ENCODE measurements at regions not wholly inside any gene's neighbourhood (a gene's known extent, or its start where the extent isn't known, plus 50 kb on each side); places are given as distances from the start of the nearest gene placed in this dataset.

- H3K4me3 Mint-ChIP-seq, result no peak overlapping the region
- Histone ChIP-seq H3K27ac (ENCODE audit: low read length) (no peak overlapping the region), H3K36me3 (ENCODE audit: control insufficient read depth in 2 of 2, extremely low read depth in 1 of 2, insufficient read depth in 1 of 2, low read length in 1 of 2) (no peaks in the 10 kb centered on the region), H3K9me3 (no peaks in the 10 kb centered on the region), H3K4me1 (ENCODE audit: control insufficient read depth in 1 of 2, extremely low read depth in 1 of 2, insufficient read depth in 2 of 2, low read length in 2 of 2) (no peaks in the 10 kb centered on the region), H3K27me3 (replicated peaks in 1 of 2; ENCODE audit: control insufficient read depth in 2 of 2, extremely low read depth in 1 of 2, insufficient read depth in 2 of 2, low read length in 1 of 2) (no peaks in the 10 kb centered on the region), H3K4me3 (ENCODE audit: control insufficient read depth in 1 of 2, extremely low read depth in 1 of 2, low read length in 1 of 2) (no peak overlapping the region)
- H3K27ac Mint-ChIP-seq, result no peak overlapping the region
- peaks cover 3 to 4% (median 4%) of the 10 kb centered on the region in 3 donors for H3K9me3 Mint-ChIP-seq
- CTCF ChIA-PET, result no interaction called here
- DNase-seq, result no peak
- H3K4me1 Mint-ChIP-seq, result no peaks in the 10 kb centered on the region
- no peaks in the 10 kb centered on the region for H3K36me3 Mint-ChIP-seq
- no peaks in the 10 kb centered on the region for H3K27me3 Mint-ChIP-seq
- no peak for ATAC-seq (replicated peaks in 1 of 4)
- 35% methylated on average over 2 of the region's 7 CpGs for WGBS (ENCODE audit: insufficient coverage)
- POLR2A ChIA-PET, result no interaction called here
These were observed 495.1 kb upstream of the TCF4 start for GRCh38 chr18:56083097-56083521.

GRCh38 chr18:56076723-56077122, 488.7 kb upstream of the TCF4 start:
- Histone ChIP-seq H3K27me3 (replicated peaks in 1 of 2; ENCODE audit: control insufficient read depth in 2 of 2, extremely low read depth in 1 of 2, insufficient read depth in 2 of 2, low read length in 1 of 2) (no peaks in the 10 kb centered on the region), H3K27ac (ENCODE audit: low read length) (no peak overlapping the region), H3K9me3 (no peaks in the 10 kb centered on the region), H3K36me3 (ENCODE audit: control insufficient read depth in 2 of 2, extremely low read depth in 1 of 2, insufficient read depth in 1 of 2, low read length in 1 of 2) (no peaks in the 10 kb centered on the region), H3K4me1 (ENCODE audit: control insufficient read depth in 1 of 2, extremely low read depth in 1 of 2, insufficient read depth in 2 of 2, low read length in 2 of 2) (no peaks in the 10 kb centered on the region), H3K4me3 (ENCODE audit: control insufficient read depth in 1 of 2, extremely low read depth in 1 of 2, low read length in 1 of 2) (no peak overlapping the region)
- whole genome bisulfite sequencing (ENCODE audit: insufficient coverage), result no CpG with 5 or more reads among the region's 1 CpG
- DNase-seq (no peak), ATAC-seq (replicated peaks in 1 of 4) (no peak)
- Mint-ChIP-seq H3K36me3 (no peaks in the 10 kb centered on the region), H3K27me3 (no peaks in the 10 kb centered on the region), H3K4me1 (no peaks in the 10 kb centered on the region), H3K4me3 (no peak overlapping the region), H3K27ac (no peak overlapping the region), H3K9me3 (peaks cover 5 to 9% (median 7%) of the 10 kb centered on the region in 3 donors)
- ChIA-PET CTCF (interaction anchor here in 1 of 2 donors (0.6 kb wide), 1 partner anchor 201 kb away, joined by 3 read pairs; no protein-coding TSS in a partner anchor), POLR2A (no interaction called here)

GRCh38 chr18:56068701-56069100, 480.7 kb upstream of the TCF4 start:
- Mint-ChIP-seq H3K4me3 (no peak overlapping the region), H3K27ac (no peak overlapping the region), H3K9me3 (peaks cover 0 to 7% (median 6%) of the 10 kb centered on the region in 3 donors), H3K4me1 (no peaks in the 10 kb centered on the region), H3K36me3 (no peaks in the 10 kb centered on the region), H3K27me3 (no peaks in the 10 kb centered on the region)
- Histone ChIP-seq H3K4me3 (ENCODE audit: control insufficient read depth in 1 of 2, extremely low read depth in 1 of 2, low read length in 1 of 2) (no peak overlapping the region), H3K4me1 (ENCODE audit: control insufficient read depth in 1 of 2, extremely low read depth in 1 of 2, insufficient read depth in 2 of 2, low read length in 2 of 2) (no peaks in the 10 kb centered on the region), H3K36me3 (ENCODE audit: control insufficient read depth in 2 of 2, extremely low read depth in 1 of 2, insufficient read depth in 1 of 2, low read length in 1 of 2) (no peaks in the 10 kb centered on the region), H3K27me3 (replicated peaks in 1 of 2; ENCODE audit: control insufficient read depth in 2 of 2, extremely low read depth in 1 of 2, insufficient read depth in 2 of 2, low read length in 1 of 2) (no peaks in the 10 kb centered on the region), H3K27ac (ENCODE audit: low read length) (no peak overlapping the region), H3K9me3 (no peaks in the 10 kb centered on the region)
- ATAC-seq (replicated peaks in 1 of 4) (no peak), DNase-seq (no peak)
- ChIA-PET POLR2A (no interaction called here), CTCF (no interaction called here)
- no CpG with 5 or more reads among the region's 5 CpGs for WGBS (ENCODE audit: insufficient coverage)

GRCh38 chr18:56067969-56068671, 480.1 kb upstream of the TCF4 start:
- POLR2A ChIA-PET, result no interaction called here

GRCh38 chr18:56067214-56067894, 479.4 kb upstream of the TCF4 start:
- ChIA-PET CTCF (no interaction called here), POLR2A (no interaction called here)
- H3K27me3 ChIP-seq (replicated peaks in 1 of 2; ENCODE audit: control insufficient read depth in 2 of 2, extremely low read depth in 1 of 2, insufficient read depth in 2 of 2, low read length in 1 of 2), result no peaks in the 10 kb centered on the region
- ATAC-seq (replicated peaks in 1 of 4), result no peak
- no peaks in the 10 kb centered on the region for H3K4me1 ChIP-seq (ENCODE audit: control insufficient read depth in 1 of 2, extremely low read depth in 1 of 2, insufficient read depth in 2 of 2, low read length in 2 of 2)
- Mint-ChIP-seq H3K4me3 (no peak overlapping the region), H3K4me1 (no peaks in the 10 kb centered on the region), H3K27me3 (no peaks in the 10 kb centered on the region), H3K27ac (no peak overlapping the region), H3K36me3 (no peaks in the 10 kb centered on the region), H3K9me3 (peaks cover 0 to 7% (median 6%) of the 10 kb centered on the region in 3 donors)
- no peak for DNase-seq
- WGBS (ENCODE audit: insufficient coverage), result no CpG with 5 or more reads among the region's 7 CpGs
- no peaks in the 10 kb centered on the region for H3K9me3 ChIP-seq
- no peak overlapping the region for H3K27ac ChIP-seq (ENCODE audit: low read length)
- H3K4me3 ChIP-seq (ENCODE audit: control insufficient read depth in 1 of 2, extremely low read depth in 1 of 2, low read length in 1 of 2), result no peak overlapping the region
- H3K36me3 ChIP-seq (ENCODE audit: control insufficient read depth in 2 of 2, extremely low read depth in 1 of 2, insufficient read depth in 1 of 2, low read length in 1 of 2), result no peaks in the 10 kb centered on the region

More at GRCh38 chr18:56067969-56068671, 480.1 kb upstream of the TCF4 start:
- Mint-ChIP-seq H3K27me3 (no peaks in the 10 kb centered on the region), H3K36me3 (no peaks in the 10 kb centered on the region), H3K27ac (no peak overlapping the region), H3K4me3 (no peak overlapping the region), H3K4me1 (no peaks in the 10 kb centered on the region), H3K9me3 (peaks cover 0 to 7% (median 6%) of the 10 kb centered on the region in 3 donors)
- ATAC-seq (replicated peaks in 1 of 4) (no peak), DNase-seq (no peak)
- WGBS (ENCODE audit: insufficient coverage), result no CpG with 5 or more reads among the region's 2 CpGs
- Histone ChIP-seq H3K36me3 (ENCODE audit: control insufficient read depth in 2 of 2, extremely low read depth in 1 of 2, insufficient read depth in 1 of 2, low read length in 1 of 2) (no peaks in the 10 kb centered on the region), H3K27me3 (replicated peaks in 1 of 2; ENCODE audit: control insufficient read depth in 2 of 2, extremely low read depth in 1 of 2, insufficient read depth in 2 of 2, low read length in 1 of 2) (no peaks in the 10 kb centered on the region), H3K27ac (ENCODE audit: low read length) (no peak overlapping the region), H3K4me1 (ENCODE audit: control insufficient read depth in 1 of 2, extremely low read depth in 1 of 2, insufficient read depth in 2 of 2, low read length in 2 of 2) (no peaks in the 10 kb centered on the region), H3K9me3 (no peaks in the 10 kb centered on the region), H3K4me3 (ENCODE audit: control insufficient read depth in 1 of 2, extremely low read depth in 1 of 2, low read length in 1 of 2) (no peak overlapping the region)
- CTCF ChIA-PET, result no interaction called here

GRCh38 chr18:56066524-56067213, 478.7 kb upstream of the TCF4 start:
- no peaks in the 10 kb centered on the region for H3K27me3 ChIP-seq (replicated peaks in 1 of 2; ENCODE audit: control insufficient read depth in 2 of 2, extremely low read depth in 1 of 2, insufficient read depth in 2 of 2, low read length in 1 of 2)
- no peak for DNase-seq
- H3K4me3 Mint-ChIP-seq, result no peak overlapping the region
- ChIA-PET CTCF (no interaction called here), POLR2A (no interaction called here)
- H3K27ac Mint-ChIP-seq, result no peak overlapping the region
- no peak overlapping the region for H3K27ac ChIP-seq (ENCODE audit: low read length)
- no peaks in the 10 kb centered on the region for H3K36me3 Mint-ChIP-seq
- no peak for ATAC-seq (replicated peaks in 1 of 4)
- WGBS (ENCODE audit: insufficient coverage), result no CpG with 5 or more reads among the region's 2 CpGs
- H3K36me3 ChIP-seq (ENCODE audit: control insufficient read depth in 2 of 2, extremely low read depth in 1 of 2, insufficient read depth in 1 of 2, low read length in 1 of 2), result no peaks in the 10 kb centered on the region
- peaks cover 0 to 9% (median 6%) of the 10 kb centered on the region in 3 donors for H3K9me3 Mint-ChIP-seq
- H3K4me1 Mint-ChIP-seq, result no peaks in the 10 kb centered on the region
- H3K9me3 ChIP-seq, result no peaks in the 10 kb centered on the region
- no peaks in the 10 kb centered on the region for H3K27me3 Mint-ChIP-seq
- no peaks in the 10 kb centered on the region for H3K4me1 ChIP-seq (ENCODE audit: control insufficient read depth in 1 of 2, extremely low read depth in 1 of 2, insufficient read depth in 2 of 2, low read length in 2 of 2)
- H3K4me3 ChIP-seq (ENCODE audit: control insufficient read depth in 1 of 2, extremely low read depth in 1 of 2, low read length in 1 of 2), result no peak overlapping the region
